ENCODE measurements at regions not wholly inside any gene's neighbourhood (a gene's known extent, or its start where the extent isn't known, plus 50 kb on each side); places are given as distances from the start of the nearest gene placed in this dataset.

DNA sequence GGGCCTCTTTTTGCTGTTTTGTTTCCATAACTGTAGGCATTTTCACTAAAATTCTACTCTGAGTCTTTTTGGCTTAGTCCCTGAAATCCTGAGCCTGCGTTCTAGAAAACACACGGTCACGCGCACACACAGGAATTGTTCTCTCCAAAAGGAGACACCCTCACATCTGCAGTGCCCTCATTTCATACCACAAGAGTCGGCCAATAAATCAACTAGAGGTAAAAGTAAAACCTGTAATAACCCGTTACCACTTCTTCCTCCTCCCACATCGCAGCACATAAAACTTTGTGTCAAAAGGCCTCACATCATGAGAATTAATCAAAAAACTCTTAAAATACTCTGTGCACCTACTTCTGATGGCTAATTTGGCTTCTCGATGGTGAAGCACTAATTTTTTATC is 133.3 kb upstream of the MGMT start:
- no peaks in the 10 kb centered on the region for H3K79me2 ChIP-seq (ENCODE audit: insufficient read depth, low read length)
- H3K4me2 ChIP-seq (ENCODE audit: insufficient read depth, low read length): no peak overlapping the region
- H3K27ac ChIP-seq (ENCODE audit: low read length): no peak overlapping the region
- H4K20me1 ChIP-seq (ENCODE audit: insufficient read depth, low read length): no peaks in the 10 kb centered on the region
- H3K27me3 ChIP-seq (ENCODE audit: insufficient read depth, low read length, poor library complexity): no peaks in the 10 kb centered on the region
- ATAC-seq (ENCODE audit: insufficient read depth, low read depth) (no peak), DNase-seq (no peak)
- TF ChIP-seq EZH2 (IDR thresholded peaks at IDR 0.05; ENCODE audit: borderline replicate concordance, low read depth, low read length, severe bottlenecking): no peak
- TF ChIP-seq, protein P1, sequence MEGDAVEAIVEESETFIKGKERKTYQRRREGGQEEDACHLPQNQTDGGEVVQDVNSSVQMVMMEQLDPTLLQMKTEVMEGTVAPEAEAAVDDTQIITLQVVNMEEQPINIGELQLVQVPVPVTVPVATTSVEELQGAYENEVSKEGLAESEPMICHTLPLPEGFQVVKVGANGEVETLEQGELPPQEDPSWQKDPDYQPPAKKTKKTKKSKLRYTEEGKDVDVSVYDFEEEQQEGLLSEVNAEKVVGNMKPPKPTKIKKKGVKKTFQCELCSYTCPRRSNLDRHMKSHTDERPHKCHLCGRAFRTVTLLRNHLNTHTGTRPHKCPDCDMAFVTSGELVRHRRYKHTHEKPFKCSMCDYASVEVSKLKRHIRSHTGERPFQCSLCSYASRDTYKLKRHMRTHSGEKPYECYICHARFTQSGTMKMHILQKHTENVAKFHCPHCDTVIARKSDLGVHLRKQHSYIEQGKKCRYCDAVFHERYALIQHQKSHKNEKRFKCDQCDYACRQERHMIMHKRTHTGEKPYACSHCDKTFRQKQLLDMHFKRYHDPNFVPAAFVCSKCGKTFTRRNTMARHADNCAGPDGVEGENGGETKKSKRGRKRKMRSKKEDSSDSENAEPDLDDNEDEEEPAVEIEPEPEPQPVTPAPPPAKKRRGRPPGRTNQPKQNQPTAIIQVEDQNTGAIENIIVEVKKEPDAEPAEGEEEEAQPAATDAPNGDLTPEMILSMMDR (IDR thresholded peaks at IDR 0.05; ENCODE audit: borderline replicate concordance, extremely low read depth, low read length, poor library complexity, severe bottlenecking): no peak
- H3K9ac ChIP-seq (ENCODE audit: low read depth, low read length): no peak overlapping the region
- no peak overlapping the region for H2AFZ ChIP-seq (ENCODE audit: low read depth, low read length)
- H3K36me3 ChIP-seq (ENCODE audit: insufficient read depth, low read length): no peaks in the 10 kb centered on the region
- H3K4me3 ChIP-seq (ENCODE audit: low read depth in 1 of 2, low read length in 2 of 2): no peak overlapping the region
- H3K4me1 ChIP-seq (ENCODE audit: insufficient read depth, low read length): peaks cover 6% of the 10 kb centered on the region
- H3K9me3 ChIP-seq (ENCODE audit: insufficient read depth, low read length, severe bottlenecking): no peaks in the 10 kb centered on the region

DNA sequence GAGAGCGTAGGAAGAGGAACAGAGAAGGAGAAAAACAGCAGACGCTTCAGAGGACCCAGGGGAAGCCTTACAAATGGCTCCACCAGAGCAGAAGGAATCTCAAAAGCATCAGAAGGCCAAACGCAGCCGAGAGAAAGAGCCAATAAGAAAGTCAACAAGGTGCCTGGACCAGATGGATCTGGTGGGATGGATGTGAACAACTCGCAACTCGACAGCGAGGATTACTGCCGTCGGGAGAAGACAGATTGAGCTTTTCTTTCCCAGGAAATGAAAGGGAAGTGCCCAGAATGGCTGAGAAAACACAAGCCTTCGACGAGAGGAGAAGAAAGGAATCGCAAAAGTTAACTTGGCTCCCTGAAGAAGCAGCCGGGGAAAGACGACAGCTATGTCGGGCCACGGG is 132.8 kb upstream of the MGMT start:
- H3K79me2 ChIP-seq (ENCODE audit: insufficient read depth, low read length): no peaks in the 10 kb centered on the region
- DNase-seq: no peak
- no peak for TF ChIP-seq EZH2 (IDR thresholded peaks at IDR 0.05; ENCODE audit: borderline replicate concordance, low read depth, low read length, severe bottlenecking)
- TF ChIP-seq, protein P1 (IDR thresholded peaks at IDR 0.05; ENCODE audit: borderline replicate concordance, extremely low read depth, low read length, poor library complexity, severe bottlenecking): no peak
- no peak overlapping the region for H3K4me2 ChIP-seq (ENCODE audit: insufficient read depth, low read length)
- no peaks in the 10 kb centered on the region for H4K20me1 ChIP-seq (ENCODE audit: insufficient read depth, low read length)
- no peak for ATAC-seq (ENCODE audit: insufficient read depth, low read depth)
- H2AFZ ChIP-seq (ENCODE audit: low read depth, low read length): no peak overlapping the region
- H3K27ac ChIP-seq (ENCODE audit: low read length): no peak overlapping the region
- H3K9me3 ChIP-seq (ENCODE audit: insufficient read depth, low read length, severe bottlenecking): no peaks in the 10 kb centered on the region
- H3K27me3 ChIP-seq (ENCODE audit: insufficient read depth, low read length, poor library complexity): no peaks in the 10 kb centered on the region
- no peak overlapping the region for H3K4me3 ChIP-seq (ENCODE audit: low read depth in 1 of 2, low read length in 2 of 2)
- no peaks in the 10 kb centered on the region for H3K36me3 ChIP-seq (ENCODE audit: insufficient read depth, low read length)
- H3K4me1 ChIP-seq (ENCODE audit: insufficient read depth, low read length): peaks cover 6% of the 10 kb centered on the region
- H3K9ac ChIP-seq (ENCODE audit: low read depth, low read length): no peak overlapping the region

DNA sequence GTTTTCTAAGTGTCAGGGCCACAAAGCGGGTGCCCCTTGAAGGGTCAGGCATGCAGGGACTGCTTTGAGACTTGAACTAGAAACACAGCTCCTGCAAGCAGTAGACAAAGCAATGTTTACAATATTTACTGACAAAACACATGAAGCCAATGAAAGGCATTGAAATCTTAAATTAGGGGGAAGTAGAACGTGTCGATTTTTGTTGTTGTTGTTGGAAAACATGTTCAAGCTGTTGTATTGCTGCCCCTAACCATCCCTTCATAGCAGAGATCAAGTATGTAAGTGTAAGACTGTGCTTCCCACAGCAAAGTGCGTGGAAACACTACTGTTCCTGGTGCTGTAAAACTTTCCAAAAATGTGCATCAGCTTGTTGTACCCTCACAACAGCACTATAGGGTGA is 131.6 kb upstream of the MGMT start:
- Histone ChIP-seq H3K27me3 (ENCODE audit: insufficient read depth, low read length, poor library complexity) (no peaks in the 10 kb centered on the region), H3K36me3 (ENCODE audit: insufficient read depth, low read length) (no peaks in the 10 kb centered on the region), H2AFZ (ENCODE audit: low read depth, low read length) (no peak overlapping the region), H3K79me2 (ENCODE audit: insufficient read depth, low read length) (no peaks in the 10 kb centered on the region), H3K9me3 (ENCODE audit: insufficient read depth, low read length, severe bottlenecking) (no peaks in the 10 kb centered on the region), H3K9ac (ENCODE audit: low read depth, low read length) (no peak overlapping the region), H4K20me1 (ENCODE audit: insufficient read depth, low read length) (no peaks in the 10 kb centered on the region), H3K27ac (ENCODE audit: low read length) (no peak overlapping the region), H3K4me3 (ENCODE audit: low read depth in 1 of 2, low read length in 2 of 2) (no peak overlapping the region), H3K4me2 (ENCODE audit: insufficient read depth, low read length) (no peak overlapping the region), H3K4me1 (ENCODE audit: insufficient read depth, low read length) (peaks cover 6% of the 10 kb centered on the region)
- no peak for TF ChIP-seq EZH2 (IDR thresholded peaks at IDR 0.05; ENCODE audit: borderline replicate concordance, low read depth, low read length, severe bottlenecking)
- TF ChIP-seq, protein P1 (IDR thresholded peaks at IDR 0.05; ENCODE audit: borderline replicate concordance, extremely low read depth, low read length, poor library complexity, severe bottlenecking): no peak
- no peak for ATAC-seq (ENCODE audit: insufficient read depth, low read depth)
- no peak for DNase-seq

DNA sequence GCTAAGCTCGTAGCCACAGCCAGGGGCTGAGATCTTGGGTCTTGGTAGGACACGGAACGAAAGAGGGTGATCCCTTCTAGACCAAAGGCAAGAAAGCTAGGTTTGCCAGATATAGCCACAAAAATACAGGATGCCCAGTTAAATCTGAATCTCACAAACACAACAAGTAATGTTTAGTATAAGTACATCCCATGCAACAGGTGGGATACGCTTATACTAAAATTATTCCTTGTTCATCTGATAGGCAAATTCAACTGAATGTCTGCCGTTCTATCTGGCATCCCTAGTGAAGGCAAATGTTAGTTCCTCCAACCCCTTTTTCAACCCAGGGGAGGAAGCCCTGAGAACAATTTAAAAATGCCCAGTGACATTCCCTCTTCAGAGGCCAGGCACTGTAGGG is 131.1 kb upstream of the MGMT start:
- ATAC-seq (ENCODE audit: insufficient read depth, low read depth): no peak
- Histone ChIP-seq H3K79me2 (ENCODE audit: insufficient read depth, low read length) (no peaks in the 10 kb centered on the region), H3K27ac (ENCODE audit: low read length) (no peak overlapping the region), H3K4me2 (ENCODE audit: insufficient read depth, low read length) (no peak overlapping the region), H3K4me3 (ENCODE audit: low read depth in 1 of 2, low read length in 2 of 2) (no peak overlapping the region), H3K9ac (ENCODE audit: low read depth, low read length) (no peak overlapping the region), H3K27me3 (ENCODE audit: insufficient read depth, low read length, poor library complexity) (no peaks in the 10 kb centered on the region), H3K9me3 (ENCODE audit: insufficient read depth, low read length, severe bottlenecking) (no peaks in the 10 kb centered on the region), H3K36me3 (ENCODE audit: insufficient read depth, low read length) (no peaks in the 10 kb centered on the region), H2AFZ (ENCODE audit: low read depth, low read length) (no peak overlapping the region), H3K4me1 (ENCODE audit: insufficient read depth, low read length) (peaks cover 6% of the 10 kb centered on the region), H4K20me1 (ENCODE audit: insufficient read depth, low read length) (no peaks in the 10 kb centered on the region)
- no peak for DNase-seq
- TF ChIP-seq, protein P1 (IDR thresholded peaks at IDR 0.05; ENCODE audit: borderline replicate concordance, extremely low read depth, low read length, poor library complexity, severe bottlenecking): no peak
- no peak for TF ChIP-seq EZH2 (IDR thresholded peaks at IDR 0.05; ENCODE audit: borderline replicate concordance, low read depth, low read length, severe bottlenecking)
